Mucosa of descending colon (tissue), 3 donors: ENCODE measurements at regions not wholly inside any gene's neighbourhood (a gene's known extent, or its start where the extent isn't known, plus 50 kb on each side); places are given as distances from the start of the nearest gene placed in this dataset.

ENCODE experiments used
- ATAC-seq: fragments of 200-7000 bp; cut with Tn5 transposase; one replicate; pipeline ENCODE4 v1.9.1; 2020; ENCODE audit warnings: mild to moderate bottlenecking, moderate library complexity
- DNase-seq, 3 donors: peaks; one replicate each; pipeline ENCODE4 v3.0.0-alpha.2; 2020
- H3K36me3 ChIP-seq: fragments of 200-600 bp; one replicate; pipeline ENCODE4 v1.8.0; 2021; ENCODE audit warnings: low read depth, mild to moderate bottlenecking
- H3K4me1 ChIP-seq: fragments of 200-600 bp; one replicate; pipeline ENCODE4 v1.8.0; 2021; ENCODE audit warnings: low read depth, mild to moderate bottlenecking
- H3K4me3 ChIP-seq: fragments of 200-600 bp; one replicate; pipeline ENCODE4 v1.8.0; 2021; ENCODE audit warnings: mild to moderate bottlenecking
- H3K9me3 ChIP-seq: fragments of 200-600 bp; one replicate; pipeline ENCODE4 v1.8.0; 2021; ENCODE audit warnings: mild to moderate bottlenecking
- intact Hi-C, 2 donors: fragments of 100-400 bp; cut with DNase I in 1 of 2; cut with micrococcal nuclease in 1 of 2; formaldehyde crosslinking; loops; one replicate each; pipeline versions ENCODE4 v1.11.0 to v1.11.1; 2022; cut with DNase I, micrococcal nuclease
- TF ChIP-seq, protein P1 (sequence below): fragments of 200-600 bp; IDR thresholded peaks from one replicate; pipeline ENCODE4 v1.8.0; 2022; ENCODE audit warnings: antibody characterized with exemption, mild to moderate bottlenecking
- donor health status: DM: no; HTN: no; CAD: no; lungs with moderate emphysema.
- donor health status: DM: no; HTN: no; CAD: no.
- donor health status: DM: no; HTN: yes; CAD: no.

DNA sequence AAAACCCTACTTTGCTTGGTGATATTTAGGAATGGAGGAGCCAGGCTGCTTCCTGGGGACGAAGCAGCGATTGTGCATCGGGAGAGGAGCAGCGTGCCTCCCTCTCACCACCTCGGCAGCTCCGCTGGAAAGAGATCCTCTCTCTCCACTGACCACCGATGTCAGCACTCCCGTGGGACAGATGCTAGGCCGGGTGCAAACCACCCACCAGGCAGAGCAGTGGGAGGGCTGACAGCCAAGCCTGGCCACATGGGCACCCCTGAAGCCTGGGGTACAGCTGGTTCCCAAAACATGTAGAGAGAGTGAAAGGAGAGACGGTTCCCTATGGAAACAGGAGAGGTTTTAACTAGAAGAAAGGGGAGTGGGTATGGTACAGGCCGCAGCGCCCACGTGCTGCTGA, 220.0 kb downstream of the ANKRD60 start:
- Histone ChIP-seq H3K4me1 (no peaks in the 10 kb centered on the region), H3K36me3 (no peaks in the 10 kb centered on the region), H3K4me3 (no peak overlapping the region), H3K9me3 (no peaks in the 10 kb centered on the region)
- TF ChIP-seq, protein P1, sequence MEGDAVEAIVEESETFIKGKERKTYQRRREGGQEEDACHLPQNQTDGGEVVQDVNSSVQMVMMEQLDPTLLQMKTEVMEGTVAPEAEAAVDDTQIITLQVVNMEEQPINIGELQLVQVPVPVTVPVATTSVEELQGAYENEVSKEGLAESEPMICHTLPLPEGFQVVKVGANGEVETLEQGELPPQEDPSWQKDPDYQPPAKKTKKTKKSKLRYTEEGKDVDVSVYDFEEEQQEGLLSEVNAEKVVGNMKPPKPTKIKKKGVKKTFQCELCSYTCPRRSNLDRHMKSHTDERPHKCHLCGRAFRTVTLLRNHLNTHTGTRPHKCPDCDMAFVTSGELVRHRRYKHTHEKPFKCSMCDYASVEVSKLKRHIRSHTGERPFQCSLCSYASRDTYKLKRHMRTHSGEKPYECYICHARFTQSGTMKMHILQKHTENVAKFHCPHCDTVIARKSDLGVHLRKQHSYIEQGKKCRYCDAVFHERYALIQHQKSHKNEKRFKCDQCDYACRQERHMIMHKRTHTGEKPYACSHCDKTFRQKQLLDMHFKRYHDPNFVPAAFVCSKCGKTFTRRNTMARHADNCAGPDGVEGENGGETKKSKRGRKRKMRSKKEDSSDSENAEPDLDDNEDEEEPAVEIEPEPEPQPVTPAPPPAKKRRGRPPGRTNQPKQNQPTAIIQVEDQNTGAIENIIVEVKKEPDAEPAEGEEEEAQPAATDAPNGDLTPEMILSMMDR, result no peak
- intact Hi-C loops, result no loop called here
- ATAC-seq (no peak), DNase-seq (no peak)

DNA sequence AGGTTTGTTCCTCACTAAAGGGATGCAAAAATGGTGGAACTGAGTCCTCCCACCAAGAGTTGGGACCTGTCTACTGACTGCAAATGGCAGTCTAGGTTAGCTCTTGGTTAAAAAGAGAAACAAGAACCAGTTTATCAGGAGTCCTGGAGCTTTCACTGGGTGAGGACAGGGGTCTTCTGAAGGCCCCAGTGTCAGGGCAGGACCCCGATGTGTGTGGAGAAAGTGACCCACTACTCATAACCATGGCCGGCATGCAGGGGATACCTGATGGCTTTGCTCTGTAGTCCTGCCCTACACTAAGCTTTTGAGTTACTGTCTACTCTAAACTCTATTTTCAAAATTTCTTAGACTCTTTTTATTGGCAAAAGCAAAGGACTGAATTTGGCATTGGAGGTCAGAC, 220.5 kb downstream of the ANKRD60 start:
- DNase-seq, result no peak
- Histone ChIP-seq H3K4me3 (no peak overlapping the region), H3K9me3 (no peaks in the 10 kb centered on the region), H3K4me1 (no peaks in the 10 kb centered on the region), H3K36me3 (no peaks in the 10 kb centered on the region)
- no peak for ATAC-seq
- intact Hi-C loops, result no loop called here
- TF ChIP-seq, protein P1, result no peak

DNA sequence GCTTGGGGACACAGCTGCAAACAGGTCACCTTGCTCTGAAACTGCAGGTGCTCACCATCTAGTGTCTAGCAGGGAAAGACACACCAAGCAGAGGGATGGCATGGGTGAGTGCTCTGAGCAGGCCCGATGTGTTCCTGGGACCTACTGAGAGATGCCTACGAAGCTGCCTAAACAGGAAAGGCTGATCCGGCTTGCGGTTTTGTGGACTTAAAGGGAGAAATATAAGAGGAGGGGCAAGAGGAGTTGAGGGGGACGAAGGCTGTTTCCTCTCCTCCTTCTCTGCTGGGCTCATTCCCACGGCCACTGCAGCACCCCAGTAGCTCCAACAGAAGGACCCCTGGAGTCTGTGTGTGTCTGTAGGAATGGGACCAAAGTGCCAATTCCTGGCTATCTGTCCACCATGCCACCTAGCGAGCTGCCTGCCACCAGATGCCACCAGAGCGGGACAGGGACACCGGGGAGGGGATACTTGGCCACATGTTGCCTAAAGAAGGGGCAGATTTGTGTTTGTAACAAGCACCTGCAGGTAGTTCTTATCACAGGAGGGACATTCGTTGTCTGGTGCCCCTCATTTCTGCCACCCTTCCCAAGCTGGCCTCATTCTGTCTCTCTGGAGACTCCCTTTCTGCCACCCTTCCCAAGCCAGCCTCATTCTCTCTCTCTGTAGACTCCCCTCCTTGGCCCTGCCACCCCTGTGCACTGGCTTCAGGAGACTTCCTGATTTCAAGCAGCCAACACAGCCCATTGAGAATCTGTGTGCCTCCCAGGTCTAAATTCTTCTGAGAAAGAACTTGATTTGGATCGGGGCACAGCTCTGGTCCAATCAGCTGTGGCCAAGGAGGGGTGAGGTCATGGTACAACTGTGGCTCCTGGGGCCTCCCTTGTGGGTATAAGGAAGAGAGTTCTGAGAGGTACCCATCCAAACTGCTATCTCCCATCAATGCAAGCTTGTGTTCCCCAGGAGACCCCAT, 221.8 kb downstream of the ANKRD60 start:
- intact Hi-C loops, result no loop called here
- TF ChIP-seq, protein P1, result no peak
- DNase-seq, result no peak

DNA sequence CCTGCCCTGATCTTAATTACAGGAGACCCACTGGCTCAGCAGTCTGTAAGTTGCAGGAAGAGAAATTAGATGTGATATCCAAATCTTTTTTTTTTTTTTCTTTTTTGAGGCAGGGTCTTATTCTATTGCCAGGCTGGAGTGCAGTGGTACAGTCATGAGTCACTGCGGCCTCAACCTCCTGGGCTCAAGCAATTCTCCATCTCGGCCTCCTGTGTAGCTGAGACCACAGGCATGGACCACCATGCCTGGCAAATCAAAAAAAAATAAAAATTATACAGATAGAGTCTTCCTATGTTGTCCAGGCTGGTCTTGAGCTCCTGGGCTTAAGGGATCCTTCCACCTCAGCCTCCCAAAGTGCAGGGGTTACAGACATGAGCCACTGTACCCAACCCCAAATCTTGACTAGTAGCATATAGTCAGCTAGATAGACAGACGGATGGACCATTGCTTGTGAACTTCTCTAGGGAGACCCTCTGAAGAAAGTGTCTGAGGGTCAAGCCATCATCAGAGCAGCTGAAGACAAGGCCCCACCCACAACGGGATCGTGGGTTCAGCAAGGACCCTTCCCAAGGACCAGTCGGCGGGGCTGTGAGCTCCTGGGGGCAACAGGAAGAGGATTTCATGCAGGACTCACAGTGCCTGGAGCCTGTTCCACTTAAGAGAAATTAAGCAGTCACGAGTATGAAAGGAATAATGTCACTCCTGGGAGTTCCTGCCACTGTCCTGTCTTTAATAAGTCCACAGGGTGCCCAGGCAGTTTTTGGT, 222.7 kb downstream of the ANKRD60 start:
- intact Hi-C loops, result no loop called here
- DNase-seq, result no peak
- Histone ChIP-seq H3K36me3 (no peaks in the 10 kb centered on the region), H3K4me3 (no peak overlapping the region), H3K9me3 (no peaks in the 10 kb centered on the region), H3K4me1 (no peaks in the 10 kb centered on the region)
- no peak for ATAC-seq
- TF ChIP-seq, protein P1, result no peak

More for the DNA sequence above, 221.8 kb downstream of the ANKRD60 start:
- Histone ChIP-seq H3K4me1 (no peaks in the 10 kb centered on the region), H3K4me3 (no peak overlapping the region), H3K36me3 (no peaks in the 10 kb centered on the region), H3K9me3 (no peaks in the 10 kb centered on the region)
- ATAC-seq, result no peak

DNA sequence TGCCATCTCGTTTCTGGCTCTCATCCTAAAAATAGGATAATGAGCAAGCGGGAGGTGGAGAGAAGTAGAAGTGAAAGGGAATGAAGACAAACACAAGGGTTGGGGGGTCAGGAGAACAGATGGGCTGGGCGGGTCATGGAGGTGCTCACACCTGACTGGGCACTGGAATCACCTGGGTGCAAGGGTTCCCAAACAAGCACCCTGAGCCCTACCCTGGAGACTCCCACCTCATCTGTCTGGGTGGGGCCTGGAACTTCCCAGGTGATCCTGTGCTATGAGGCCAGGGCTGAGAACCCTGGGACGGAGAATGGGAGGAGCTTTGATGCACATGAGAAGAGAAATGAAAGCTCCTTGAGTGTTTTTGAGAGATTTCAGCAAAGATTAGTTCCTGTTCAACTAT, 223.6 kb downstream of the ANKRD60 start:
- Histone ChIP-seq H3K4me3 (no peak overlapping the region), H3K36me3 (no peaks in the 10 kb centered on the region), H3K9me3 (no peaks in the 10 kb centered on the region), H3K4me1 (no peaks in the 10 kb centered on the region)
- DNase-seq (no peak), ATAC-seq (peak; percentile 77)
- intact Hi-C loops, result no loop called here
- TF ChIP-seq, protein P1, result no peak
